ENCODE measurements at regions not wholly inside any gene's neighbourhood (a gene's known extent, or its start where the extent isn't known, plus 50 kb on each side); places are given as distances from the start of the nearest gene placed in this dataset.

GRCh38 chr1:30092051-30092858 lies 631.1 kb downstream of the MATN1 start:
- no peak overlapping the region for H3K4me2 ChIP-seq
- H3K36me3 ChIP-seq (ENCODE audit: insufficient read depth), result no peaks in the 10 kb centered on the region
- no peaks in the 10 kb centered on the region for H3K4me1 ChIP-seq (ENCODE audit: low read depth, poor library complexity, severe bottlenecking)
- no peak overlapping the region for H3K9ac ChIP-seq
- H3K79me2 ChIP-seq (ENCODE audit: insufficient read depth, low read depth), result no peaks in the 10 kb centered on the region
- H2AFZ ChIP-seq (ENCODE audit: low read depth), result no peak overlapping the region
- H4K20me1 ChIP-seq (ENCODE audit: insufficient read depth), result no peaks in the 10 kb centered on the region
- H3K27me3 ChIP-seq (ENCODE audit: insufficient read depth, low read depth), result no peaks in the 10 kb centered on the region
- H3K4me3 ChIP-seq (IDR thresholded peaks at IDR 0.05; ENCODE audit: insufficient read depth, low read depth, low read length), result no peak overlapping the region
- TF ChIP-seq, protein P1, sequence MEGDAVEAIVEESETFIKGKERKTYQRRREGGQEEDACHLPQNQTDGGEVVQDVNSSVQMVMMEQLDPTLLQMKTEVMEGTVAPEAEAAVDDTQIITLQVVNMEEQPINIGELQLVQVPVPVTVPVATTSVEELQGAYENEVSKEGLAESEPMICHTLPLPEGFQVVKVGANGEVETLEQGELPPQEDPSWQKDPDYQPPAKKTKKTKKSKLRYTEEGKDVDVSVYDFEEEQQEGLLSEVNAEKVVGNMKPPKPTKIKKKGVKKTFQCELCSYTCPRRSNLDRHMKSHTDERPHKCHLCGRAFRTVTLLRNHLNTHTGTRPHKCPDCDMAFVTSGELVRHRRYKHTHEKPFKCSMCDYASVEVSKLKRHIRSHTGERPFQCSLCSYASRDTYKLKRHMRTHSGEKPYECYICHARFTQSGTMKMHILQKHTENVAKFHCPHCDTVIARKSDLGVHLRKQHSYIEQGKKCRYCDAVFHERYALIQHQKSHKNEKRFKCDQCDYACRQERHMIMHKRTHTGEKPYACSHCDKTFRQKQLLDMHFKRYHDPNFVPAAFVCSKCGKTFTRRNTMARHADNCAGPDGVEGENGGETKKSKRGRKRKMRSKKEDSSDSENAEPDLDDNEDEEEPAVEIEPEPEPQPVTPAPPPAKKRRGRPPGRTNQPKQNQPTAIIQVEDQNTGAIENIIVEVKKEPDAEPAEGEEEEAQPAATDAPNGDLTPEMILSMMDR (conservative IDR thresholded peaks at IDR 0.05; ENCODE audit: low read depth, low read length), result no peak
- no peak overlapping the region for H3K27ac ChIP-seq

GRCh38 chr1:30090162-30090820 lies 633.1 kb downstream of the MATN1 start:
- Histone ChIP-seq H3K4me2 (no peak overlapping the region), H3K36me3 (ENCODE audit: insufficient read depth) (no peaks in the 10 kb centered on the region), H3K4me3 (IDR thresholded peaks at IDR 0.05; ENCODE audit: insufficient read depth, low read depth, low read length) (no peak overlapping the region), H3K9ac (no peak overlapping the region), H2AFZ (ENCODE audit: low read depth) (no peak overlapping the region), H3K79me2 (ENCODE audit: insufficient read depth, low read depth) (no peaks in the 10 kb centered on the region), H3K27ac (no peak overlapping the region), H4K20me1 (ENCODE audit: insufficient read depth) (no peaks in the 10 kb centered on the region), H3K4me1 (ENCODE audit: low read depth, poor library complexity, severe bottlenecking) (no peaks in the 10 kb centered on the region), H3K27me3 (ENCODE audit: insufficient read depth, low read depth) (no peaks in the 10 kb centered on the region)
- TF ChIP-seq, protein P1 (conservative IDR thresholded peaks at IDR 0.05; ENCODE audit: low read depth, low read length), result no peak

DNA sequence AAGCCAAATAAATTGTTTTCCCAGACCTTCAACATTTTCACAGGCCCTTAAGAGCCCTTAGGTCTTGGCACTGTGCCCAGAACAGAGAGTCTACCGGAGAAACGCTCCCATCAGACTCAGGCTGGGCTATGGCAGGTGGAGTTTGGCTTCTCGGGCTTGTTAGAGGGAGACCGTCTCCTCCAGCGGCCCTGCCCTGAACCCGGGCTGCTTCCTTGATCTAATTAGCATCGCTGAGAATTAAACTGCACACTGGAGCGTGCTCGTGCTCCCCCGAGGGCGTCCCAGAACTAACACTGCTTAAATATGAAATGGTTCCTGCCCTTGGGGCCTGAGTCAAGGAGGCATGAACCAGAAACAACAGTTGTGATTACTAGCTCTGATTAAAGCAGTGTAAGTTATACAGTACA lies 634.4 kb downstream of the MATN1 start:
- Histone ChIP-seq H3K9ac (no peak overlapping the region), H2AFZ (ENCODE audit: low read depth) (no peak overlapping the region), H3K27me3 (ENCODE audit: insufficient read depth, low read depth) (no peaks in the 10 kb centered on the region), H3K79me2 (ENCODE audit: insufficient read depth, low read depth) (no peaks in the 10 kb centered on the region), H4K20me1 (ENCODE audit: insufficient read depth) (no peaks in the 10 kb centered on the region), H3K4me2 (no peak overlapping the region), H3K4me1 (ENCODE audit: low read depth, poor library complexity, severe bottlenecking) (no peaks in the 10 kb centered on the region), H3K27ac (no peak overlapping the region), H3K4me3 (IDR thresholded peaks at IDR 0.05; ENCODE audit: insufficient read depth, low read depth, low read length) (no peak overlapping the region), H3K36me3 (ENCODE audit: insufficient read depth) (no peaks in the 10 kb centered on the region)
- TF ChIP-seq, protein P1 (conservative IDR thresholded peaks at IDR 0.05; ENCODE audit: low read depth, low read length), result no peak

- no peak overlapping the region for H2AFZ ChIP-seq (ENCODE audit: low read depth)
- H3K79me2 ChIP-seq (ENCODE audit: insufficient read depth, low read depth), result no peaks in the 10 kb centered on the region
- H3K4me3 ChIP-seq (IDR thresholded peaks at IDR 0.05; ENCODE audit: insufficient read depth, low read depth, low read length), result no peak overlapping the region
- H3K36me3 ChIP-seq (ENCODE audit: insufficient read depth), result no peaks in the 10 kb centered on the region
- no peaks in the 10 kb centered on the region for H3K27me3 ChIP-seq (ENCODE audit: insufficient read depth, low read depth)
- TF ChIP-seq, protein P1 (conservative IDR thresholded peaks at IDR 0.05; ENCODE audit: low read depth, low read length), result no peak
- H3K4me2 ChIP-seq, result no peak overlapping the region
- H3K4me1 ChIP-seq (ENCODE audit: low read depth, poor library complexity, severe bottlenecking), result no peaks in the 10 kb centered on the region
- no peak overlapping the region for H3K9ac ChIP-seq
- H4K20me1 ChIP-seq (ENCODE audit: insufficient read depth), result no peaks in the 10 kb centered on the region
- no peak overlapping the region for H3K27ac ChIP-seq
Observed at GRCh38 chr1:30088594-30088993, 634.8 kb downstream of the MATN1 start.

All from KMS-11 (cell line).